H1 (cell line): ENCODE measurements at regions not wholly inside any gene's neighbourhood (a gene's known extent, or its start where the extent isn't known, plus 50 kb on each side); places are given as distances from the start of the nearest gene placed in this dataset.

Source experiments
- CREB1 ChIP-seq: IDR thresholded peaks from 2 replicates; pipeline ENCODE4 v1.6.1; 2012; ENCODE audit warnings: inconsistent platforms
- HDAC2 ChIP-seq, 2 experiments: fragments of 300-600 bp in 1 of 2; sonication (generic) in 1 of 2; IDR thresholded peaks; 2 replicates each; pipeline ENCODE4 v1.6.1; 2011 to 2012; ENCODE audit warnings: low read depth in 2 of 2, low read length in 2 of 2, mild to moderate bottlenecking in 2 of 2, moderate library complexity in 2 of 2, borderline replicate concordance in 1 of 2, inconsistent platforms in 1 of 2
- KDM4A ChIP-seq: IDR thresholded peaks from one replicate; pipeline ENCODE4 v1.7.1; 2012; ENCODE audit warnings: low read depth, mild to moderate bottlenecking, moderate library complexity, low read length, inconsistent platforms; ENCODE audit not compliant: severe bottlenecking

- TF ChIP-seq CREB1 (no peak), HDAC2 (IDR thresholded peaks at IDR 0.05; ENCODE audit: borderline replicate concordance in 1 of 2, low read depth in 2 of 2, low read length in 2 of 2) (no peak), KDM4A (no peak)
These were observed 151.4 kb upstream of the NABP1 start (continued) for GRCh38 chr2:191526536-191526935.
